ENCODE measurements at regions not wholly inside any gene's neighbourhood (a gene's known extent, or its start where the extent isn't known, plus 50 kb on each side); places are given as distances from the start of the nearest gene placed in this dataset.

DNA sequence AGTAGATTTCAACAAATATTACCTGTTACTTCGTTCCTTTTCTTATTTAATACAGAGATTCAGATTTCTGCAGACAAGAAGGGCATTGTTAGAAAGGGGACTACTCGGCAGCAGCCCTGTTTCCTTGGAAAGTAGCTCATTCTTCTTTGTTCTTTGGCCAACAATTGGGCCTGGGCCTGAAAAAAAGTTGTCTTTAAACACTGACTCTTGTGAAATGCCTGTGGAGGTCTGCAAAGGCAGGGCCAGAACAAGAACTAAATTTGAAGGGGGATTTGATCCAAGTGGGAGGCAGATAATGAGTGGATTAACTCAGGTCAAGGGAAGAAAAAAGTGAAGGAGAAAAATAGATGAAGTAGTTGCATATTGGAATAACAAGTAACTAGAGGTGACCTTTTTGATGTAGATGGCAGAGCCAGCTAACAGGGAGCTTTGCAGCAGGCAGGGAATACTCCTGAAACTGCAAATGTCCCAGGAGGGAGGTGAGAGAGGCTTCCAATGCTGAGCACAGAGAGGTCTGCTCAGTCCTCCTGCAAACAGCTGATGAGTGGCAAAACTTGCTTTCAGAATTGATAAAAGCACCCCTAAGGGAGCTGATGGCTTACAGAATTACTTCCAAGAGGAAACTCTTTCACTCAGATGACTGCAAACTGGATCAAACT lies 393.2 kb upstream of the HS3ST1 start (continued):
- TF ChIP-seq, protein P1, sequence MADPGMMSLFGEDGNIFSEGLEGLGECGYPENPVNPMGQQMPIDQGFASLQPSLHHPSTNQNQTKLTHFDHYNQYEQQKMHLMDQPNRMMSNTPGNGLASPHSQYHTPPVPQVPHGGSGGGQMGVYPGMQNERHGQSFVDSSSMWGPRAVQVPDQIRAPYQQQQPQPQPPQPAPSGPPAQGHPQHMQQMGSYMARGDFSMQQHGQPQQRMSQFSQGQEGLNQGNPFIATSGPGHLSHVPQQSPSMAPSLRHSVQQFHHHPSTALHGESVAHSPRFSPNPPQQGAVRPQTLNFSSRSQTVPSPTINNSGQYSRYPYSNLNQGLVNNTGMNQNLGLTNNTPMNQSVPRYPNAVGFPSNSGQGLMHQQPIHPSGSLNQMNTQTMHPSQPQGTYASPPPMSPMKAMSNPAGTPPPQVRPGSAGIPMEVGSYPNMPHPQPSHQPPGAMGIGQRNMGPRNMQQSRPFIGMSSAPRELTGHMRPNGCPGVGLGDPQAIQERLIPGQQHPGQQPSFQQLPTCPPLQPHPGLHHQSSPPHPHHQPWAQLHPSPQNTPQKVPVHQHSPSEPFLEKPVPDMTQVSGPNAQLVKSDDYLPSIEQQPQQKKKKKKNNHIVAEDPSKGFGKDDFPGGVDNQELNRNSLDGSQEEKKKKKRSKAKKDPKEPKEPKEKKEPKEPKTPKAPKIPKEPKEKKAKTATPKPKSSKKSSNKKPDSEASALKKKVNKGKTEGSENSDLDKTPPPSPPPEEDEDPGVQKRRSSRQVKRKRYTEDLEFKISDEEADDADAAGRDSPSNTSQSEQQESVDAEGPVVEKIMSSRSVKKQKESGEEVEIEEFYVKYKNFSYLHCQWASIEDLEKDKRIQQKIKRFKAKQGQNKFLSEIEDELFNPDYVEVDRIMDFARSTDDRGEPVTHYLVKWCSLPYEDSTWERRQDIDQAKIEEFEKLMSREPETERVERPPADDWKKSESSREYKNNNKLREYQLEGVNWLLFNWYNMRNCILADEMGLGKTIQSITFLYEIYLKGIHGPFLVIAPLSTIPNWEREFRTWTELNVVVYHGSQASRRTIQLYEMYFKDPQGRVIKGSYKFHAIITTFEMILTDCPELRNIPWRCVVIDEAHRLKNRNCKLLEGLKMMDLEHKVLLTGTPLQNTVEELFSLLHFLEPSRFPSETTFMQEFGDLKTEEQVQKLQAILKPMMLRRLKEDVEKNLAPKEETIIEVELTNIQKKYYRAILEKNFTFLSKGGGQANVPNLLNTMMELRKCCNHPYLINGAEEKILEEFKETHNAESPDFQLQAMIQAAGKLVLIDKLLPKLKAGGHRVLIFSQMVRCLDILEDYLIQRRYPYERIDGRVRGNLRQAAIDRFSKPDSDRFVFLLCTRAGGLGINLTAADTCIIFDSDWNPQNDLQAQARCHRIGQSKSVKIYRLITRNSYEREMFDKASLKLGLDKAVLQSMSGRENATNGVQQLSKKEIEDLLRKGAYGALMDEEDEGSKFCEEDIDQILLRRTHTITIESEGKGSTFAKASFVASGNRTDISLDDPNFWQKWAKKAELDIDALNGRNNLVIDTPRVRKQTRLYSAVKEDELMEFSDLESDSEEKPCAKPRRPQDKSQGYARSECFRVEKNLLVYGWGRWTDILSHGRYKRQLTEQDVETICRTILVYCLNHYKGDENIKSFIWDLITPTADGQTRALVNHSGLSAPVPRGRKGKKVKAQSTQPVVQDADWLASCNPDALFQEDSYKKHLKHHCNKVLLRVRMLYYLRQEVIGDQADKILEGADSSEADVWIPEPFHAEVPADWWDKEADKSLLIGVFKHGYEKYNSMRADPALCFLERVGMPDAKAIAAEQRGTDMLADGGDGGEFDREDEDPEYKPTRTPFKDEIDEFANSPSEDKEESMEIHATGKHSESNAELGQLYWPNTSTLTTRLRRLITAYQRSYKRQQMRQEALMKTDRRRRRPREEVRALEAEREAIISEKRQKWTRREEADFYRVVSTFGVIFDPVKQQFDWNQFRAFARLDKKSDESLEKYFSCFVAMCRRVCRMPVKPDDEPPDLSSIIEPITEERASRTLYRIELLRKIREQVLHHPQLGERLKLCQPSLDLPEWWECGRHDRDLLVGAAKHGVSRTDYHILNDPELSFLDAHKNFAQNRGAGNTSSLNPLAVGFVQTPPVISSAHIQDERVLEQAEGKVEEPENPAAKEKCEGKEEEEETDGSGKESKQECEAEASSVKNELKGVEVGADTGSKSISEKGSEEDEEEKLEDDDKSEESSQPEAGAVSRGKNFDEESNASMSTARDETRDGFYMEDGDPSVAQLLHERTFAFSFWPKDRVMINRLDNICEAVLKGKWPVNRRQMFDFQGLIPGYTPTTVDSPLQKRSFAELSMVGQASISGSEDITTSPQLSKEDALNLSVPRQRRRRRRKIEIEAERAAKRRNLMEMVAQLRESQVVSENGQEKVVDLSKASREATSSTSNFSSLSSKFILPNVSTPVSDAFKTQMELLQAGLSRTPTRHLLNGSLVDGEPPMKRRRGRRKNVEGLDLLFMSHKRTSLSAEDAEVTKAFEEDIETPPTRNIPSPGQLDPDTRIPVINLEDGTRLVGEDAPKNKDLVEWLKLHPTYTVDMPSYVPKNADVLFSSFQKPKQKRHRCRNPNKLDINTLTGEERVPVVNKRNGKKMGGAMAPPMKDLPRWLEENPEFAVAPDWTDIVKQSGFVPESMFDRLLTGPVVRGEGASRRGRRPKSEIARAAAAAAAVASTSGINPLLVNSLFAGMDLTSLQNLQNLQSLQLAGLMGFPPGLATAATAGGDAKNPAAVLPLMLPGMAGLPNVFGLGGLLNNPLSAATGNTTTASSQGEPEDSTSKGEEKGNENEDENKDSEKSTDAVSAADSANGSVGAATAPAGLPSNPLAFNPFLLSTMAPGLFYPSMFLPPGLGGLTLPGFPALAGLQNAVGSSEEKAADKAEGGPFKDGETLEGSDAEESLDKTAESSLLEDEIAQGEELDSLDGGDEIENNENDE (IDR thresholded peaks at IDR 0.05; ENCODE audit: insufficient replicate concordance, low read length) = peak; percentile 72
- no peak for TF ChIP-seq ZNF274 (IDR thresholded peaks at IDR 0.05; ENCODE audit: borderline replicate concordance, extremely low read depth, low read length)
- no peak for TF ChIP-seq CEBPB (IDR thresholded peaks at IDR 0.05; ENCODE audit: low read depth, low read length)
- TF ChIP-seq JUN (IDR thresholded peaks at IDR 0.05; ENCODE audit: low read depth, low read length) = no peak
